ENCODE measurements at regions not wholly inside any gene's neighbourhood (a gene's known extent, or its start where the extent isn't known, plus 50 kb on each side); places are given as distances from the start of the nearest gene placed in this dataset.

GRCh38 chr13:111914241-111915103 is 152.5 kb upstream of the SOX1 start:
- H3K4me1 ChIP-seq: no peaks in the 10 kb centered on the region
- WGBS: 77% methylated on average over 13 of the region's 13 CpGs
- TF ChIP-seq, protein P1, sequence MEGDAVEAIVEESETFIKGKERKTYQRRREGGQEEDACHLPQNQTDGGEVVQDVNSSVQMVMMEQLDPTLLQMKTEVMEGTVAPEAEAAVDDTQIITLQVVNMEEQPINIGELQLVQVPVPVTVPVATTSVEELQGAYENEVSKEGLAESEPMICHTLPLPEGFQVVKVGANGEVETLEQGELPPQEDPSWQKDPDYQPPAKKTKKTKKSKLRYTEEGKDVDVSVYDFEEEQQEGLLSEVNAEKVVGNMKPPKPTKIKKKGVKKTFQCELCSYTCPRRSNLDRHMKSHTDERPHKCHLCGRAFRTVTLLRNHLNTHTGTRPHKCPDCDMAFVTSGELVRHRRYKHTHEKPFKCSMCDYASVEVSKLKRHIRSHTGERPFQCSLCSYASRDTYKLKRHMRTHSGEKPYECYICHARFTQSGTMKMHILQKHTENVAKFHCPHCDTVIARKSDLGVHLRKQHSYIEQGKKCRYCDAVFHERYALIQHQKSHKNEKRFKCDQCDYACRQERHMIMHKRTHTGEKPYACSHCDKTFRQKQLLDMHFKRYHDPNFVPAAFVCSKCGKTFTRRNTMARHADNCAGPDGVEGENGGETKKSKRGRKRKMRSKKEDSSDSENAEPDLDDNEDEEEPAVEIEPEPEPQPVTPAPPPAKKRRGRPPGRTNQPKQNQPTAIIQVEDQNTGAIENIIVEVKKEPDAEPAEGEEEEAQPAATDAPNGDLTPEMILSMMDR (IDR thresholded peaks at IDR 0.05): no peak
- TF ChIP-seq POLR2AphosphoS5 (IDR thresholded peaks at IDR 0.05): no peak
- TF ChIP-seq POLR2A (IDR thresholded peaks at IDR 0.05): no peak
- TF ChIP-seq EP300 (IDR thresholded peaks at IDR 0.05): no peak
- no peak overlapping the region for H3K4me3 ChIP-seq
- peaks cover 9% of the 10 kb centered on the region for H3K27me3 ChIP-seq
- H3K27ac ChIP-seq: no peak overlapping the region
- H3K36me3 ChIP-seq: no peaks in the 10 kb centered on the region
- peak; percentile 40 to 72 for DNase-seq (ENCODE audit: low spot score in 2 of 2)
- H3K9me3 ChIP-seq: no peaks in the 10 kb centered on the region

- Histone ChIP-seq H3K9me3 (no peaks in the 10 kb centered on the region), H3K36me3 (no peaks in the 10 kb centered on the region), H3K27ac (no peak overlapping the region), H3K27me3 (peaks cover 13% of the 10 kb centered on the region), H3K4me3 (no peak overlapping the region), H3K4me1 (no peaks in the 10 kb centered on the region)
- 91% methylated on average over 12 of the region's 12 CpGs for WGBS
- TF ChIP-seq, protein P1 (IDR thresholded peaks at IDR 0.05): no peak
- TF ChIP-seq POLR2A (IDR thresholded peaks at IDR 0.05) (no peak), EP300 (IDR thresholded peaks at IDR 0.05) (no peak), POLR2AphosphoS5 (IDR thresholded peaks at IDR 0.05) (no peak)
- peak in 1 of 2 donors; percentile 56 for DNase-seq (ENCODE audit: low spot score in 2 of 2)
Observed at GRCh38 chr13:111915104-111915551, 151.8 kb upstream of the SOX1 start.

DNA sequence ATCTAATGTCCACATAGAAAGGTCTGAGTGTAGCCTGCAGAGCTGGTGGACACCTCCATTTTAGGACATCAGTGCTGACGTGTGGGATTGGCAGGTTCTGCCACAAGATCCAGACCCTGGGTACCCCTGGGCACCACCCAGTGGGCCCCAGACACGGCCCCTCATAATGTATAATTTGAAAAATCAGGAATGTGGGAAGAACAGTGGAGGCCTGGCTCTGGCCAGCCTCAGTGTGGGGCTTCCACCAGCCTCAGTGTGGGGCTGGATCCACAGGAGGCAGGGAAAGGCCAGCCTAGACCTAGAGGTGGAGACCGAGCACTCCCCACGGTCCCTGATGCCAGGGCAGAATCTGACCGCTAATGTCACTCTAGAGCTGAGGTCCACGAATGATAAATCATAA is 150.7 kb upstream of the SOX1 start:
- Histone ChIP-seq H3K36me3 (no peaks in the 10 kb centered on the region), H3K27me3 (peaks cover 20% of the 10 kb centered on the region), H3K4me3 (no peak overlapping the region), H3K27ac (no peak overlapping the region), H3K9me3 (no peaks in the 10 kb centered on the region), H3K4me1 (no peaks in the 10 kb centered on the region)
- 76% methylated on average over 6 of the region's 6 CpGs for WGBS
- TF ChIP-seq POLR2A (IDR thresholded peaks at IDR 0.05) (no peak), EP300 (IDR thresholded peaks at IDR 0.05) (no peak), POLR2AphosphoS5 (IDR thresholded peaks at IDR 0.05) (no peak)
- TF ChIP-seq, protein P1 (IDR thresholded peaks at IDR 0.05): no peak
- peak in 1 of 2 donors; percentile 37 for DNase-seq (ENCODE audit: low spot score in 2 of 2)

GRCh38 chr13:111917086-111917485 is 149.9 kb upstream of the SOX1 start:
- H3K27ac ChIP-seq: no peak overlapping the region
- no peak overlapping the region for H3K4me3 ChIP-seq
- peak in 1 of 2 donors; percentile 66 for DNase-seq (ENCODE audit: low spot score in 2 of 2)
- no peaks in the 10 kb centered on the region for H3K9me3 ChIP-seq
- H3K27me3 ChIP-seq: peaks cover 25% of the 10 kb centered on the region
- TF ChIP-seq POLR2A (IDR thresholded peaks at IDR 0.05) (no peak), EP300 (IDR thresholded peaks at IDR 0.05) (no peak), POLR2AphosphoS5 (IDR thresholded peaks at IDR 0.05) (no peak)
- TF ChIP-seq, protein P1 (IDR thresholded peaks at IDR 0.05): no peak
- H3K36me3 ChIP-seq: no peaks in the 10 kb centered on the region
- WGBS: 91% methylated on average over 11 of the region's 13 CpGs
- no peaks in the 10 kb centered on the region for H3K4me1 ChIP-seq

- H3K9me3 ChIP-seq: no peaks in the 10 kb centered on the region
- 88% methylated on average over 15 of the region's 16 CpGs for WGBS
- no peaks in the 10 kb centered on the region for H3K36me3 ChIP-seq
- H3K4me1 ChIP-seq: no peaks in the 10 kb centered on the region
- peaks cover 19% of the 10 kb centered on the region for H3K27me3 ChIP-seq
- peak; percentile 6 to 52 for DNase-seq (ENCODE audit: low spot score in 2 of 2)
- H3K27ac ChIP-seq: no peak overlapping the region
- no peak overlapping the region for H3K4me3 ChIP-seq
- no peak for TF ChIP-seq EP300 (IDR thresholded peaks at IDR 0.05)
- TF ChIP-seq POLR2AphosphoS5 (IDR thresholded peaks at IDR 0.05): no peak
- TF ChIP-seq POLR2A (IDR thresholded peaks at IDR 0.05): no peak
- TF ChIP-seq, protein P1 (IDR thresholded peaks at IDR 0.05): no peak
Observed at GRCh38 chr13:111917901-111918300, 149.0 kb upstream of the SOX1 start.

Measured in suprapubic skin (tissue), 4 donors.